Heart right ventricle (tissue), 16 donors: ENCODE measurements at regions not wholly inside any gene's neighbourhood (a gene's known extent, or its start where the extent isn't known, plus 50 kb on each side); places are given as distances from the start of the nearest gene placed in this dataset.

ENCODE experiments used
- ATAC-seq, 8 donors: fragments of 200-7000 bp; cut with Tn5 transposase; one replicate each; pipeline ENCODE4 v1.9.1; 2020; ENCODE audit warnings: mild to moderate bottlenecking in 8 of 8, moderate library complexity in 8 of 8, moderate number of reproducible peaks in 1 of 8
- DNase-seq, 2 donors: peaks; one replicate each; pipeline ENCODE4 v3.0.0-alpha.2; 2020
- H3K27ac ChIP-seq, 10 donors: fragments of 200-600 bp; sonication (generic) in 2 of 10; one replicate each; pipeline versions ENCODE4 v1.5.0 to v1.8.0; 2020 to 2022; ENCODE audit warnings: mild to moderate bottlenecking in 3 of 10
- H3K27me3 ChIP-seq, 7 donors: fragments of 200-600 bp; one replicate each; pipeline ENCODE4 v1.8.0; 2021 to 2022; ENCODE audit warnings: mild to moderate bottlenecking in 2 of 7
- H3K36me3 ChIP-seq, 9 donors: fragments of 200-600 bp; sonication (generic) in 1 of 9; one replicate each; pipeline versions ENCODE4 v1.5.0 to v1.8.0; 2020 to 2022; ENCODE audit warnings: mild to moderate bottlenecking in 2 of 9
- H3K4me1 ChIP-seq, 9 donors: fragments of 200-600 bp; sonication (generic) in 1 of 9; one replicate each; pipeline versions ENCODE4 v1.5.0 to v1.8.0; 2020 to 2022; ENCODE audit warnings: mild to moderate bottlenecking in 4 of 9
- H3K4me3 ChIP-seq, 10 donors: fragments of 200-600 bp; sonication (generic) in 2 of 10; one replicate each; pipeline versions ENCODE4 v1.5.0 to v1.8.0; 2020 to 2022; ENCODE audit warnings: mild to moderate bottlenecking in 7 of 10, moderate library complexity in 2 of 10
- H3K9me3 ChIP-seq, 11 donors: fragments of 200-600 bp in 10 of 11; sonication (generic) in 2 of 11; one replicate each; pipeline versions ENCODE4 v1.5.0 to v1.8.0; 2013 to 2022; ENCODE audit warnings: mild to moderate bottlenecking in 2 of 11, control low read depth in 1 of 11, moderate library complexity in 1 of 11
- WGBS, 2 donors: extraction: QIAGEN DNeasy Blood & Tissue Kit; methylation state at CpG; one replicate each; pipeline ENCODE4 v1.1.7; 2013; ENCODE audit warnings: inconsistent platforms in 1 of 2; 5-methylcytosine and 5-hydroxymethylcytosine counted together
- intact Hi-C, 10 donors: fragments of 100-400 bp; cut with DNase I; formaldehyde crosslinking; loops; one replicate each; pipeline versions ENCODE4 v1.11.1 to v1.14.2; 2022
- TF ChIP-seq, protein P1 (sequence below), 9 donors: fragments of 200-600 bp; sonication (generic) in 2 of 9; IDR thresholded peaks; one replicate each; pipeline versions ENCODE4 v1.5.0 to v1.8.0; 2021 to 2022; ENCODE audit warnings: antibody characterized with exemption in 9 of 9, mild to moderate bottlenecking in 5 of 9, moderate library complexity in 1 of 9
- donor health status: Arrhythmogenic right ventricular cardiomyopathy.
- donor health status: ischemic (EF 13 %, LVEDD 7.1; RV severe dilation, severe dysfunction).
- donor health status: healthy with polysubstance abuse.
- donor health status: DM: no; HTN: yes; CAD: no.
- donor health status: DM: no; HTN: no; CAD: no.
- donor health status: ischemic (EF 25% LVEDD 6.9; RV normal size, moderate dysfunction).
- donor health status: ischemic (EF 25% LVEDD 5.7; RV mildly dilated, moderate dysfunction).
- donor health status: healthy.
- donor health status: DM: yes; HTN: yes; CAD: no.
- donor health status: Ischemic cardiomyopathy.
- donor health status: ischemic (EF 35%, LVEDD 5.7; RV mildly dilated, moderate dysfunction).
- donor health status: nonischemic (EF 11% LVEDD 7.7; RV severe dilation, severe dysfunction).
- donor health status: DM: yes; HTN: yes; CAD: no.
- donor health status: PGD.
- donor health status: ischemic (EF 29% LVEDD 5.4; RV normal size, mild dysfunction).
- donor health status: nonischemic (EF 23%, LVEDD 6.1; RV moderate dilation, normal function).

DNA sequence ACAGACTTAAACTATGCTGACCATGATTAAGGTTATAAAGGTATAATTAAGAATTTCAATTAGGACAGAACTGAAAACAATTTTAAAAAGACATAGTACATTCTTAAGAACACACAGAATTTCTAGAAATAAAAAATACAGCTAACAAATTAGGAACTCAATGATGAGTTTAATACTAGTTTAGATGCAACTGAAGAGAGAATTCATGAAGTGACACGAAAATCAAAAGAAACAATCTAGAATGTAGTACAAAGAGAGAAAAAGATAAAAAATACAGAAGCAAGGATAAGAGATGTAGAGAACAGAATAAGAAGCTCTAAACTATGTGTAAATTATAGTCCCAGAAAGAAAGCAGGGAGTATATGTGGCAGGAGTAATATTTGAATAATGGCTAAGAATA, 187.8 kb upstream of the KRR1 start:
- no peak for ATAC-seq

DNA sequence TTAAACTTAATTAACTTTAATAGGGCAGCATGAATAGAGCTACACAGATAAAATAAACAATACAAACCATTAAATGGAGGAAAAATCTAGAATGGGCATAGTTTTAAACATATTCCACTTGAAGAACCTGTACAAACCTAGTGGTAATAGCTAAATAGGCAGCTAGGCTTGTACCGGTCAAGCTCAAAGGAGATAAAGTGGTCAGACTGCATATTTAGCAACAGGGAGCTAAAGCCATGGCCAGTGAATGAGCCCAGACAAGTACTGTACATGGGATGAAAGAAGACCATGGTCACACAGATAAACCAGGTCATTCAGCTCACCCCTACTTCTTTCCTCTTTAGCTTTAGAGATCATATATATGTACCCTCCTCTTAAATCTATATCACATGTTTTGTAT, 186.6 kb upstream of the KRR1 start:
- Histone ChIP-seq H3K36me3 (no peaks in the 10 kb centered on the region), H3K27me3 (no peaks in the 10 kb centered on the region), H3K9me3 (no peaks in the 10 kb centered on the region), H3K4me1 (peaks cover 0 to 20% (median 7%) of the 10 kb centered on the region in 9 donors), H3K4me3 (no peak overlapping the region), H3K27ac (no peak overlapping the region)
- ATAC-seq (peak in 1 of 8 donors; percentile 53), DNase-seq (no peak)
- WGBS, 2 donors = 67 to 77% methylated on average over 1 of the region's 1 CpG
- intact Hi-C loops = no loop called here
- TF ChIP-seq, protein P1, sequence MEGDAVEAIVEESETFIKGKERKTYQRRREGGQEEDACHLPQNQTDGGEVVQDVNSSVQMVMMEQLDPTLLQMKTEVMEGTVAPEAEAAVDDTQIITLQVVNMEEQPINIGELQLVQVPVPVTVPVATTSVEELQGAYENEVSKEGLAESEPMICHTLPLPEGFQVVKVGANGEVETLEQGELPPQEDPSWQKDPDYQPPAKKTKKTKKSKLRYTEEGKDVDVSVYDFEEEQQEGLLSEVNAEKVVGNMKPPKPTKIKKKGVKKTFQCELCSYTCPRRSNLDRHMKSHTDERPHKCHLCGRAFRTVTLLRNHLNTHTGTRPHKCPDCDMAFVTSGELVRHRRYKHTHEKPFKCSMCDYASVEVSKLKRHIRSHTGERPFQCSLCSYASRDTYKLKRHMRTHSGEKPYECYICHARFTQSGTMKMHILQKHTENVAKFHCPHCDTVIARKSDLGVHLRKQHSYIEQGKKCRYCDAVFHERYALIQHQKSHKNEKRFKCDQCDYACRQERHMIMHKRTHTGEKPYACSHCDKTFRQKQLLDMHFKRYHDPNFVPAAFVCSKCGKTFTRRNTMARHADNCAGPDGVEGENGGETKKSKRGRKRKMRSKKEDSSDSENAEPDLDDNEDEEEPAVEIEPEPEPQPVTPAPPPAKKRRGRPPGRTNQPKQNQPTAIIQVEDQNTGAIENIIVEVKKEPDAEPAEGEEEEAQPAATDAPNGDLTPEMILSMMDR (IDR thresholded peaks at IDR 0.05) = no peak

More for the DNA sequence above, 187.8 kb upstream of the KRR1 start:
- no peaks in the 10 kb centered on the region for H3K27me3 ChIP-seq
- H3K27ac ChIP-seq = peak overlapping the region in 5 of 10 donors; percentile 5 to 64 (median 24)
- WGBS, 2 donors = 89 to 98% methylated on average over 1 of the region's 1 CpG
- TF ChIP-seq, protein P1 (IDR thresholded peaks at IDR 0.05) = no peak
- intact Hi-C loops = no loop called here
- H3K4me3 ChIP-seq = no peak overlapping the region
- peaks cover 0 to 24% (median 7%) of the 10 kb centered on the region in 9 donors for H3K4me1 ChIP-seq
- no peak for DNase-seq
- no peaks in the 10 kb centered on the region for H3K9me3 ChIP-seq
- no peaks in the 10 kb centered on the region for H3K36me3 ChIP-seq

DNA sequence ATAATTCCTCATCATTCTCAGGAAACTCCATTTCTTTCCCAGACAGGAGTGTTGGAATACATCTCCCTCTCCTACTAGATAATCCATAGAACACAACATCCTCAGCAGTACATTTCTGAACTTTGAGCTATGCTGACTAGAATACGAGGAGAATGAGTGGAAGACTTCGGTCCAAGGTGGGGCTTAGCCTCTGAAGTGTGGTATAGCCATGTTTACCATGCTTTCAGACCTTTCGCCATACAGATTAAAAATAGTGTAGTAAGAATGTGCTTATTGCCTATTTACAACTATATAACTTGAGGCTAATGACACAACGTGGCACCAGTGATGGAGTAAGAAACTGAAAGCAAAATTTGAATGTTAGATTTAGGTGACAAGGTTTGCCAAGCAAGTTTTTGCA, 184.5 kb upstream of the KRR1 start:
- Histone ChIP-seq H3K9me3 (no peaks in the 10 kb centered on the region), H3K4me1 (peaks cover 0 to 17% (median 7%) of the 10 kb centered on the region in 9 donors), H3K36me3 (no peaks in the 10 kb centered on the region), H3K4me3 (no peak overlapping the region), H3K27ac (no peak overlapping the region), H3K27me3 (no peaks in the 10 kb centered on the region)
- ATAC-seq = no peak
- TF ChIP-seq, protein P1 (IDR thresholded peaks at IDR 0.05) = no peak
- intact Hi-C loops = no loop called here
- 94 to 97% methylated on average over 4 of the region's 4 CpGs for WGBS, 2 donors
- no peak for DNase-seq

DNA sequence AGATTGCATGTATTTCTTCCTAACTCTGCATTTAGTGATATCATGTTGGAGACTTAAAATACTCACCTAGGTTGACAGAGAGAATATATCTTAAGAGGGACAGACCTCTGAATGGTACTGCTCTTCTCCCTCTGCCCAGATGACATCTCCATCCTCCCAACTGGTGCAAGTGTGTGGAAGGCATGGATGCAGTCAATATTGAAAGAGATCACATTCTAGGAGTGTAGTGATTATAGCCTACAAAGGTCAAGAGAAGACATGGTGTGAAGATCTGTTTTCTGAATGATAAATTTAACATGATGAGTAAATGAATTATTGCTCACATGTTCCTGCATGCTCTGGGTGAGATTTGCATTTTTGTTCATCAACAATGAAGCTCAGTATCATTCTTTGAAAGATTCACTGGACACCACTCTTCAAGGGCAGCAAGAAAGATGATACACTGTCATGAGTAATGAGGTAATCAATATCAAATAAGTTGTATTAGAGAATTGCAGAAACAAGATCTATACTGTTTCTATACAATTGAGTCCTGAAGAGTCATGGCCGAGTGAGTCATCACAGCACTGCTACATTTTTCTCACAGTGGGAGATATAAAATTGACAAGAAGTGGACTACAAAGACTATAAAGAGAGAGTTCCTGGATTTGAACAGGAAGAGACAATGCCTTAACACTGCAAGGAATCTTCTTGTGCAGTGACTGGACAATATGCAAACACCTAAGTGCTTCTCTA, 183.3 kb upstream of the KRR1 start:
- intact Hi-C loops = loop anchor here in 1 of 10 donors (5.0 kb wide), 1 partner anchor 42 kb away; no protein-coding TSS in a partner anchor
- TF ChIP-seq, protein P1 (IDR thresholded peaks at IDR 0.05) = no peak
- no peaks in the 10 kb centered on the region for H3K36me3 ChIP-seq
- H3K27me3 ChIP-seq = no peaks in the 10 kb centered on the region
- H3K4me3 ChIP-seq = no peak overlapping the region
- H3K9me3 ChIP-seq = no peaks in the 10 kb centered on the region
- no peak overlapping the region for H3K27ac ChIP-seq
- H3K4me1 ChIP-seq = peaks cover 0 to 5% (median 3%) of the 10 kb centered on the region in 9 donors
- ATAC-seq (no peak), DNase-seq (no peak)
- WGBS, 2 donors = 93 to 98% methylated on average over 1 of the region's 1 CpG
